GM12864 (cell line): ENCODE measurements at regions not wholly inside any gene's neighbourhood (a gene's known extent, or its start where the extent isn't known, plus 50 kb on each side); places are given as distances from the start of the nearest gene placed in this dataset.

Experiments used
- DNase-seq: peaks from one replicate; pipeline ENCODE4 v3.0.0-alpha.2; 2011; ENCODE audit warnings: low read depth
- H3K4me3 ChIP-seq: 2 replicates; pipeline ENCODE4 v1.5.1; 2011; ENCODE audit warnings: mild to moderate bottlenecking, low read depth, low read length, control low read depth
- TF ChIP-seq, protein P1 (sequence below): IDR thresholded peaks from 2 replicates; pipeline ENCODE4 v1.5.1; 2011; ENCODE audit warnings: low read depth, mild to moderate bottlenecking, moderate library complexity, low read length, control low read depth, inconsistent platforms; ENCODE audit errors: missing control alignments

DNA sequence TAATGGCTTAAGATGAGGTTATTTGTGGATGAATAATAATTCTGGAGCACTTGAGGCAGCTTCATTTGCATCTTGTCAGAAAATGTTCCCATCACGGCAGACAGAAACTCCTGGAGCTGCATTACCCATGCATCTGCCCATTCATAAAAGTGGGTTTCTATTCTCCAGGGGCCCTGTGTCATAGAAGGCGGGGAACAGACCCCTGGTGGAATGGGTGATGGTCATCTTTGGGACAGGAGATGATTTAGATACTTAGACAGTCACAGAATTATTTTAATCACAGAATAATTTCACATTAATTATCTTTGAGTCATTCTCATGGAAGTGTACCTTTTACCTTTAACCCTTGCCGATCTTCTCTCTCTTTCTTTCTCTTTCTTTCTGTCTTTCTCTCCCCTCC is 980.7 kb upstream of the TMEM132C start:
- no peak for DNase-seq
- no peak overlapping the region for H3K4me3 ChIP-seq
- TF ChIP-seq, protein P1, sequence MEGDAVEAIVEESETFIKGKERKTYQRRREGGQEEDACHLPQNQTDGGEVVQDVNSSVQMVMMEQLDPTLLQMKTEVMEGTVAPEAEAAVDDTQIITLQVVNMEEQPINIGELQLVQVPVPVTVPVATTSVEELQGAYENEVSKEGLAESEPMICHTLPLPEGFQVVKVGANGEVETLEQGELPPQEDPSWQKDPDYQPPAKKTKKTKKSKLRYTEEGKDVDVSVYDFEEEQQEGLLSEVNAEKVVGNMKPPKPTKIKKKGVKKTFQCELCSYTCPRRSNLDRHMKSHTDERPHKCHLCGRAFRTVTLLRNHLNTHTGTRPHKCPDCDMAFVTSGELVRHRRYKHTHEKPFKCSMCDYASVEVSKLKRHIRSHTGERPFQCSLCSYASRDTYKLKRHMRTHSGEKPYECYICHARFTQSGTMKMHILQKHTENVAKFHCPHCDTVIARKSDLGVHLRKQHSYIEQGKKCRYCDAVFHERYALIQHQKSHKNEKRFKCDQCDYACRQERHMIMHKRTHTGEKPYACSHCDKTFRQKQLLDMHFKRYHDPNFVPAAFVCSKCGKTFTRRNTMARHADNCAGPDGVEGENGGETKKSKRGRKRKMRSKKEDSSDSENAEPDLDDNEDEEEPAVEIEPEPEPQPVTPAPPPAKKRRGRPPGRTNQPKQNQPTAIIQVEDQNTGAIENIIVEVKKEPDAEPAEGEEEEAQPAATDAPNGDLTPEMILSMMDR = no peak

DNA sequence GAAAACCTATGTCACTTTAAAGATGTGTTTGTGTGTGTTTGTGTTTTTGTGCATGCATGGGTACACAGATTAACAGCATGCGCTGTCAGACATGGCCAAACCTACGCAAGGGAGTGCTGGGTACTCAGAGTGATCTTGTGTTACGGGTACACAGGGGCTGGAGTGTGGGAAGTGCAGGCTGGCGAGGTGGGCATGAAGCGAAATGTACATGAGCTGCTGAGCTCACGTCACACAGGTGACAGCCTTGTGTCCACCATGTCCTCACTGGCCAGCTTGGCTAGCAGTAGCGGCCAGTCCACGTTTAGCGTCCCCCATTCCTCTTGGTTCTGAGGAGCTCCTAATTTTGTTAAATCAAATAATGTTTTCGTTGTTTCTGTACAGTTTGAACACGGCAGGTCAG is 979.7 kb upstream of the TMEM132C start:
- DNase-seq = no peak
- H3K4me3 ChIP-seq = no peak overlapping the region
- TF ChIP-seq, protein P1 = no peak

DNA sequence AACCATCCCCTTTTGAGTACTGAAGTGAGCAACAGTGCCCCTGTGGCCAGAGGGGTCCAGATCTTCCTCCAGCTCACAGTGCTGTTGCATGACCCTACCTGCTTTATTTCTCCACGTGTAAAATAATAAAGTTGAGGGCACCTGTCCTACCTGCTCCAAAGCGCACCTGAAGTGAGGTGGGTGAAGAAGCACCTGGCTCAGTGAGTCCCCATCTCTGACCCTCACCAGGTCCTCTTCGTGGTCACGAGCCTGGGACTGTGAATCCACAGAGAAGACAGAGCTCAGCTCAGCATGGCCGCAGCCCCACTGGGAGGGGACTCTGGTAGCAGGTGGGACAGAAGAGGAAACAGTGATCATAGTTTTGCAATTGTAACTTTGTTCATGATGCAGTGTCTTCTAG is 976.7 kb upstream of the TMEM132C start:
- DNase-seq = no peak
- no peak overlapping the region for H3K4me3 ChIP-seq
- TF ChIP-seq, protein P1 = no peak

DNA sequence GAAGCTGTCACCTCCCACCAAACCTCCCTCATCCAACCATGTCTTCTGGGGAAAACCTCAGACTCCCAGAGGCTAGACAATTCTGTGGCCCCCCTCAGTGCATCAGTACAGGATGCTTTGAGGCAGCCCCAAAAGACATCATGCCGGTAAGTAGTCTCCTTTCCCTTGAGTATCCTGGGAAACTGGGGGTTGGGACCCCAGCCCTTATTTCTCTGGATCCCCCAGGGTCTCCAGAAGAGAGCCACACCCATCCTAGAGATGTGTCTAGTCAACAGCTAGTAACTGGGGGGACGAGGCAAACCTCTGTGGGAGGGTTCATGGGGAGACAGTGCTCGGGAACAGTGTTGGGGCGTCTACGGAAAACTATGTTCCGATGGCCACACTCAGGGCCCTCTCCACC is 974.2 kb upstream of the TMEM132C start:
- DNase-seq = no peak
- no peak overlapping the region for H3K4me3 ChIP-seq
- TF ChIP-seq, protein P1 = no peak

DNA sequence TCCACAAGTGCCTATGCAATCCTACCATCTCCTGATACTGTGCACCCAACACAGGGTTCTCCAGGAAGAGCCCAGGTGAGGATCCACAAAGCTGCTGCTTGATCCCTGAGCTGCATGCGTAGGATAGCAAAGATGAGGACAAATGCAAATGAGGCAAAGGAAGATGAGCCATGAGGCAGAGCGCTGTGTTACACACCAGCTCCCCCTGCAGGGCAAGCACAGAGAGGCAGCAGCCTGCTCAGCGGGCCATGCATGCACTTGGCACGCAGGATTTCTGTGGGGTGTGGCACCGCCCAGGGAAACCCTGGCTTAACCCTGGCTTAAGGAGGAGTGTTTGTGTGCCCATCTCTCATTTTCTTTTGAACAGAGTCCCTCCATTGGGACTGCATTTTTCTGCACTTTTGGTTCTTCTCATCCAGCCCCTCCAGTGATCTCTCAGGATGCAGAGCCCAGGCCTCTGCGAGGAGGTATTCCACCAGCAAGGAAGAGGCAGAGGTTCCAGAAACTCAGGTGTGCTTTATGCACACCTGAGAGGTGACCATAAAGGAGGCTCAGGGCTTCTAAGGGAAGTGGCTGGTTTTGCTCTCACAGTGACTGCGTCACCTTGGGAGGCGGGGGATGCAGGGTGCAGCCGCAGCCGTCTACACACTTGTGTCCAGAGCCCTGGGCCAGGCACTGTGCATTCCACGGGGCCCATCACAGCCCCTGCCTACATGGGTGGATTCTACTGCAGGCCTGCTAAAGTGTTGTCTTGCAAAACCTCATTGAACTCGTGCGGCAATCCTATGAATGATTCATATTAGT is 973.3 kb upstream of the TMEM132C start:
- TF ChIP-seq, protein P1 = peak; percentile 76
- no peak overlapping the region for H3K4me3 ChIP-seq
- DNase-seq = no peak

DNA sequence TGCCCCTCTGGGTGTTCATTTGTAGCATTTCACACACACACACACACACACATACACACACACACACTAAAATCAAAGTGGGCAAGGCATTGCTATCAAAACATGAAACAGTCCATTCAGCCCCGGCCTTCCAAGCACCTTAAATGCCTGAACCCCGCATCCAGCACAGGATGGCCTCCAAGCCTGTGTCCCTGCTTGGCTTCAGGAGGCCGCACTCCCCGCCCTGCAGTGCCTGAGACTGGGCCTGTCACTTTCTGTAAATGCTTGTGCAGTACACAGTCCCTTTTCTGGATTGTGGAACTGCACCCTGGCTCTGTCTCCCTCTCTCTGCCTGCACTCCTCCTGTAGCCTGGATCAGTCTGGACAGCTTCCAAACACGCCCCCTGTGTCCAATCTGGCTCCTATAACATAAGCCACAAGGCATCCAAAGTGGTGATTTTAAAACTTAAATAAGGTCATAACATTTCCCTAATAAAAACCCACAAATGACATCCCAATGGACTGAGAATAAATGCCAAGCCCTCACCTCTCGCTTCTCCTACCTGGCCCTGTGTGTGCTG is 972.2 kb upstream of the TMEM132C start:
- no peak for DNase-seq

More for the DNA sequence above, 972.2 kb upstream of the TMEM132C start:
- TF ChIP-seq, protein P1 = no peak
- no peak overlapping the region for H3K4me3 ChIP-seq
